ENCODE measurements at regions not wholly inside any gene's neighbourhood (a gene's known extent, or its start where the extent isn't known, plus 50 kb on each side); places are given as distances from the start of the nearest gene placed in this dataset.

DNA sequence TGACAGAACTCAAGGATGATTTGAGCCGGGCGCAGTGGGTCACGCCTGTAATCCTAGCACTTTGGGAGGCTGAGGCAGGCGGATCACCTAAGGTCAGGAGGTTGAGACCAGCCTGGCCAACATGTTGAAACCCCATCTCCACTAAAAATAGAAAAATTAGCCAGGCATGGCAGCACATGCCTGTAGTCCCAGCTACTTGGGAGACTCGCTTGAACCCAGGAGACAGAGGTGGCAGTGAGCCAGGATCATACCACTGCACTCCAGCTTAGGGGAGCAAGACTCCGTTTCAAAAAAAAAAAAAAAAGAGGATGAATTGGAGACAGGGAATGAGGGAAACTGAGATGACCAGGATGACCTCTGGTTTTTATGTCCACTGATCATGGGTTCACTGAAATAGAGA lies 60.4 kb upstream of the CDIN1 start:
- Histone ChIP-seq H3K9me3 (ENCODE audit: severe bottlenecking) (no peaks in the 10 kb centered on the region), H3K27me3 (ENCODE audit: insufficient read depth, poor library complexity, severe bottlenecking) (no peaks in the 10 kb centered on the region), H3K4me1 (ENCODE audit: insufficient read depth, poor library complexity, severe bottlenecking) (no peaks in the 10 kb centered on the region), H3K27ac (ENCODE audit: poor library complexity, severe bottlenecking) (no peak overlapping the region), H3K36me3 (ENCODE audit: low read depth) (no peaks in the 10 kb centered on the region), H3K4me3 (ENCODE audit: severe bottlenecking) (no peak overlapping the region)
- TF ChIP-seq, protein P1, sequence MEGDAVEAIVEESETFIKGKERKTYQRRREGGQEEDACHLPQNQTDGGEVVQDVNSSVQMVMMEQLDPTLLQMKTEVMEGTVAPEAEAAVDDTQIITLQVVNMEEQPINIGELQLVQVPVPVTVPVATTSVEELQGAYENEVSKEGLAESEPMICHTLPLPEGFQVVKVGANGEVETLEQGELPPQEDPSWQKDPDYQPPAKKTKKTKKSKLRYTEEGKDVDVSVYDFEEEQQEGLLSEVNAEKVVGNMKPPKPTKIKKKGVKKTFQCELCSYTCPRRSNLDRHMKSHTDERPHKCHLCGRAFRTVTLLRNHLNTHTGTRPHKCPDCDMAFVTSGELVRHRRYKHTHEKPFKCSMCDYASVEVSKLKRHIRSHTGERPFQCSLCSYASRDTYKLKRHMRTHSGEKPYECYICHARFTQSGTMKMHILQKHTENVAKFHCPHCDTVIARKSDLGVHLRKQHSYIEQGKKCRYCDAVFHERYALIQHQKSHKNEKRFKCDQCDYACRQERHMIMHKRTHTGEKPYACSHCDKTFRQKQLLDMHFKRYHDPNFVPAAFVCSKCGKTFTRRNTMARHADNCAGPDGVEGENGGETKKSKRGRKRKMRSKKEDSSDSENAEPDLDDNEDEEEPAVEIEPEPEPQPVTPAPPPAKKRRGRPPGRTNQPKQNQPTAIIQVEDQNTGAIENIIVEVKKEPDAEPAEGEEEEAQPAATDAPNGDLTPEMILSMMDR (IDR thresholded peaks at IDR 0.05; ENCODE audit: poor library complexity, severe bottlenecking) = no peak
- ATAC-seq (ENCODE audit: low read depth) (no peak), DNase-seq (ENCODE audit: low spot score) (no peak)

DNA sequence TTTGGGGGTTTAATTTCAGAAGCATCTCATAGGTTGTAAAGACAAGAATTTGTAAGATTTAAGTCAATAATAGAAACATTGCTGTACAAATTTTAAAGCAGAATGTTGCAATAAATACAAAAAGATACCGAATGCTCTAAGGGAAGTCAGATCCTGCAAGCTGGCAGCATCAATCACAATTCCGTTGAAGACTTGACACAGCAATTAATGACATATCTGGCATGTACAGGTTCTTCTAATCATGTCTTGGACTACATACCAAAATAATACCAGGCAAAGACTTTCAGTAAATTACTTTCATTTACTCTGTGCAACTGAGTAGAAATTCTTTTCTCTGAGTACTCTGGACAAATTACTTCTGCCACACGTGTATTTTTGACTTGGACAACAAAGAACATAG lies 54.0 kb upstream of the CDIN1 start:
- DNase-seq (ENCODE audit: low spot score) = no peak
- Histone ChIP-seq H3K4me1 (ENCODE audit: insufficient read depth, poor library complexity, severe bottlenecking) (no peaks in the 10 kb centered on the region), H3K4me3 (ENCODE audit: severe bottlenecking) (no peak overlapping the region), H3K27me3 (ENCODE audit: insufficient read depth, poor library complexity, severe bottlenecking) (no peaks in the 10 kb centered on the region), H3K9me3 (ENCODE audit: severe bottlenecking) (no peaks in the 10 kb centered on the region), H3K36me3 (ENCODE audit: low read depth) (no peaks in the 10 kb centered on the region), H3K27ac (ENCODE audit: poor library complexity, severe bottlenecking) (no peak overlapping the region)
- TF ChIP-seq, protein P1 (IDR thresholded peaks at IDR 0.05; ENCODE audit: poor library complexity, severe bottlenecking) = no peak
- no peak for ATAC-seq (ENCODE audit: low read depth)

DNA sequence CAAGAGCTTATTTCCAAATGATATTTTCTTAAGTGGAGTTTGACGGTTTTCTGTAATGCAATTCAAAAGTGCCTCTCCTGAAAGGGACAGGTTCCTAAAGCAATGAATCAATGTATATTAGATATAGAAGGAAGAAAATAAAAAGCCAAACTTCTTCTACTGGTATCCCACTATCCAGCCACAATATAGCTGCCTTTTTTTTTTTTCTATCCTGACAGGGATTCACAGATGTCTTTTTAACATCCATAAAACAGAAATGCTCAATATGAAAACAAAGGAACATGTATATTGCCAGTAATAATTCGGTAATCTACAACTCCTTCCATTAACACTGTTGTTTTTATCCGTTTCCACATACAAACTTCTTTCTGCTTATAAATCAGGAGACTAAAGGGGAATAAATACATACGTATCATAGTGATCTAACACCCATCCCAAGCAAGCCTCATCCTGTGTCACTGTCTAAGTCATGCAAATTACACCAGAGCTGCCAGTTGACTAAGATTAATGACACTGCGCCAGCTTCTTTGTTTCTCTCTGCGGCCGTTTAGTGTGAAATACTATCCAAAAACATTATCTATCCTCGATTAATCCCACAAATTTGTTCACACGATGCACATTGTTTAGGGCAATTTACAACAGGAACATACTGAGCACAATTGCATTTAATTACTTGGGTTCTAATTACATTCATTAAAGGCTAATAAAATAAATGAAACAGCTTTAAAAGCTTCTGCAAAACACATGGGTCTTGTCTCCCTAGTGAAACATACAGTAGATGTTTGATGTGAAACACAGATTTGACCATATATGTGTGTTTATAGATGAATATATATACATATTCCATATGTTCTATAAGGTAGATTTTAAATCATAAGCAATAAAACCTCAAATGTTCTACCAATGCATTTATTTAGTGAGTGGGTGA lies 51.9 kb upstream of the CDIN1 start:
- no peaks in the 10 kb centered on the region for H3K9me3 ChIP-seq (ENCODE audit: severe bottlenecking)
- ATAC-seq (ENCODE audit: low read depth) (peak; percentile 63; the same call in 1 of the 3 replicates), DNase-seq (ENCODE audit: low spot score) (no peak)
- TF ChIP-seq, protein P1 (IDR thresholded peaks at IDR 0.05; ENCODE audit: poor library complexity, severe bottlenecking) = no peak
- H3K4me1 ChIP-seq (ENCODE audit: insufficient read depth, poor library complexity, severe bottlenecking) = no peaks in the 10 kb centered on the region
- H3K27ac ChIP-seq (ENCODE audit: poor library complexity, severe bottlenecking) = no peak overlapping the region
- H3K36me3 ChIP-seq (ENCODE audit: low read depth) = no peaks in the 10 kb centered on the region
- no peak overlapping the region for H3K4me3 ChIP-seq (ENCODE audit: severe bottlenecking)
- no peaks in the 10 kb centered on the region for H3K27me3 ChIP-seq (ENCODE audit: insufficient read depth, poor library complexity, severe bottlenecking)

DNA sequence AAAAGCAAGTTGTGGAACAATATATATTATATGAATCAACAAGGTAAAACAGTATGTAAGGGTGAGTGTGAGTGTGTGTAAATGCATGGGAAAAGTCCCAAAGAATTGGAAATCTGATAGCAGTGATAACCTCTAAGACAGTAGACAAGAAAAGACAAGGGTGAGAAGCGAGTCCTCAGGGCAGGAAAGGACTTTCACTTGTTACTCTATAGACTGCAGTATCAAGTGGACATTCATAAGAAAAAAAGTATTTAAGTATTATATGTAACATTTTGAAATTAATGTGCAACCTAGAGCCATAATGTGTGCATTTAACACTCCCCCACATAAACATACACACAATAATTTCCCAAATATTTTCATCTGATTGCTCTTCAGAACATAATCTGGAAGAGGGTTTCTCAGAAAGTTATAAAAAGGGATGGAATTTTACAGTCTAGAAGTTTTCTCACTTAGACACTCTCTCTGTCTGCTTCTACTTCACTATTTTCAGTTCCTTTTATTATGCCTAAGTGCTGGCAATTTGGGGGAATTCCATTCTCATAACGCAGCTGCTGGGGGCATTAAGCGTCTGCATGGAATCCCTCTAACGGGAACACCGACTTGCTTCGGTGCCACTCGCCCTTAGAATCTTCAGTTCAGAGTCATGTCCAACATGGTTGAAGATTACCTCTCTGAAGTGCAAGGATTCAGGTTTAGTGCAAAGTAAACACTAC lies 50.0 kb upstream of the CDIN1 start:
- no peak for ATAC-seq (ENCODE audit: low read depth)
- Histone ChIP-seq H3K27me3 (ENCODE audit: insufficient read depth, poor library complexity, severe bottlenecking) (no peaks in the 10 kb centered on the region), H3K4me3 (ENCODE audit: severe bottlenecking) (no peak overlapping the region), H3K36me3 (ENCODE audit: low read depth) (no peaks in the 10 kb centered on the region), H3K9me3 (ENCODE audit: severe bottlenecking) (no peaks in the 10 kb centered on the region), H3K27ac (ENCODE audit: poor library complexity, severe bottlenecking) (no peak overlapping the region), H3K4me1 (ENCODE audit: insufficient read depth, poor library complexity, severe bottlenecking) (no peaks in the 10 kb centered on the region)
- TF ChIP-seq, protein P1 (IDR thresholded peaks at IDR 0.05; ENCODE audit: poor library complexity, severe bottlenecking) = no peak
- DNase-seq (ENCODE audit: low spot score) = no peak
